Loucy (cell line): ENCODE measurements at regions not wholly inside any gene's neighbourhood (a gene's known extent, or its start where the extent isn't known, plus 50 kb on each side); places are given as distances from the start of the nearest gene placed in this dataset.

ENCODE experiments used
- H2AFZ ChIP-seq: fragments of 200-600 bp; sonication (generic); 2 replicates; pipeline ENCODE4 v1.6.0; 2016; ENCODE audit warnings: antibody characterized with exemption, mild to moderate bottlenecking, low read length, moderate library complexity
- H3F3A ChIP-seq: fragments of 200-600 bp; 2 replicates; pipeline ENCODE4 v1.6.0; 2016; ENCODE audit warnings: antibody characterized with exemption, low read depth, mild to moderate bottlenecking
- H3K27me3 ChIP-seq: fragments of 200-600 bp; sonication (generic); 2 replicates; pipeline ENCODE4 v1.6.1; 2014; ENCODE audit warnings: low read length, mild to moderate bottlenecking; ENCODE audit not compliant: insufficient read depth, poor library complexity, severe bottlenecking
- H3K36me3 ChIP-seq: fragments of 200-600 bp; sonication (generic); 2 replicates; pipeline ENCODE4 v1.6.1; 2016; ENCODE audit warnings: low read length; ENCODE audit not compliant: insufficient read depth
- H3K4me1 ChIP-seq: fragments of 200-600 bp; sonication (generic); 2 replicates; pipeline ENCODE4 v1.5.1; 2014; ENCODE audit warnings: low read length, mild to moderate bottlenecking; ENCODE audit not compliant: insufficient read depth, poor library complexity, severe bottlenecking
- H3K4me2 ChIP-seq: fragments of 200-600 bp; sonication (generic); 2 replicates; pipeline ENCODE4 v1.6.0; 2014; ENCODE audit warnings: antibody characterized with exemption, low read length, low read depth, mild to moderate bottlenecking; ENCODE audit not compliant: poor library complexity, severe bottlenecking
- H3K4me3 ChIP-seq: fragments of 200-600 bp; sonication (generic); 2 replicates; pipeline ENCODE4 v1.5.1; 2014; ENCODE audit warnings: low read length, mild to moderate bottlenecking, mixed read lengths; ENCODE audit not compliant: poor library complexity, severe bottlenecking
- H3K79me2 ChIP-seq: fragments of 200-600 bp; sonication (generic); 2 replicates; pipeline ENCODE4 v1.6.1; 2014; ENCODE audit warnings: low read length; ENCODE audit not compliant: insufficient read depth
- H3K9ac ChIP-seq: fragments of 200-600 bp; sonication (generic); 2 replicates; pipeline ENCODE4 v1.6.0; 2014; ENCODE audit warnings: mild to moderate bottlenecking, low read depth, low read length, moderate library complexity; ENCODE audit not compliant: poor library complexity, severe bottlenecking
- H3K9me2 ChIP-seq: fragments of 200-600 bp; sonication (generic); replicated peaks from 2 replicates; pipeline ENCODE4 v1.6.1; 2016; ENCODE audit warnings: low read depth, low read length, mixed read lengths
- H3K9me3 ChIP-seq: fragments of 200-600 bp; sonication (generic); 2 replicates; pipeline ENCODE4 v1.6.1; 2014; ENCODE audit warnings: mild to moderate bottlenecking, antibody characterized with exemption, low read length, low read depth; ENCODE audit not compliant: insufficient read depth
- H4K20me1 ChIP-seq: fragments of 200-600 bp; sonication (generic); 2 replicates; pipeline ENCODE4 v1.6.0; 2014; ENCODE audit warnings: antibody characterized with exemption, low read length, mild to moderate bottlenecking; ENCODE audit not compliant: insufficient read depth, poor library complexity, severe bottlenecking
- CTCF ChIP-seq: fragments of 200-600 bp; sonication (generic); conservative IDR thresholded peaks from 2 replicates; pipeline ENCODE4 v1.5.1; 2014; ENCODE audit warnings: mild to moderate bottlenecking, antibody characterized with exemption, low read length
- EZH2phosphoT487 ChIP-seq: fragments of 200-600 bp; IDR thresholded peaks from 2 replicates; pipeline ENCODE4 v1.6.1; 2018; ENCODE audit warnings: antibody characterized with exemption, mild to moderate bottlenecking, moderate library complexity, borderline replicate concordance

- H3K36me3 ChIP-seq, result no peaks in the 10 kb centered on the region
- H3K9me3 ChIP-seq, result no peaks in the 10 kb centered on the region
- H3K4me2 ChIP-seq, result no peak overlapping the region
- H3K79me2 ChIP-seq, result no peaks in the 10 kb centered on the region
- no peak overlapping the region for H3K9ac ChIP-seq
- H3K27me3 ChIP-seq, result no peaks in the 10 kb centered on the region
- H3K4me3 ChIP-seq, result no peak overlapping the region
- no peaks in the 10 kb centered on the region for H4K20me1 ChIP-seq
- H3K9me2 ChIP-seq, result no peaks in the 10 kb centered on the region
- H3F3A ChIP-seq, result no peaks in the 10 kb centered on the region
- H3K4me1 ChIP-seq, result no peaks in the 10 kb centered on the region
- TF ChIP-seq CTCF (no peak), EZH2phosphoT487 (no peak)
- peak overlapping the region; percentile 27 for H2AFZ ChIP-seq
Observed at GRCh38 chr13:80141123-80141849, 199.6 kb downstream of the SPRY2 start.

- no peak overlapping the region for H3K4me2 ChIP-seq
- no peaks in the 10 kb centered on the region for H3F3A ChIP-seq
- no peak overlapping the region for H3K9ac ChIP-seq
- no peak overlapping the region for H3K4me3 ChIP-seq
- H2AFZ ChIP-seq, result no peak overlapping the region
- no peaks in the 10 kb centered on the region for H3K36me3 ChIP-seq
- H3K79me2 ChIP-seq, result no peaks in the 10 kb centered on the region
- TF ChIP-seq CTCF (no peak), EZH2phosphoT487 (no peak)
- H4K20me1 ChIP-seq, result no peaks in the 10 kb centered on the region
- no peaks in the 10 kb centered on the region for H3K4me1 ChIP-seq
- H3K27me3 ChIP-seq, result no peaks in the 10 kb centered on the region
- no peaks in the 10 kb centered on the region for H3K9me2 ChIP-seq
- no peaks in the 10 kb centered on the region for H3K9me3 ChIP-seq
Observed at GRCh38 chr13:80140685-80141084, 200.2 kb downstream of the SPRY2 start.

DNA sequence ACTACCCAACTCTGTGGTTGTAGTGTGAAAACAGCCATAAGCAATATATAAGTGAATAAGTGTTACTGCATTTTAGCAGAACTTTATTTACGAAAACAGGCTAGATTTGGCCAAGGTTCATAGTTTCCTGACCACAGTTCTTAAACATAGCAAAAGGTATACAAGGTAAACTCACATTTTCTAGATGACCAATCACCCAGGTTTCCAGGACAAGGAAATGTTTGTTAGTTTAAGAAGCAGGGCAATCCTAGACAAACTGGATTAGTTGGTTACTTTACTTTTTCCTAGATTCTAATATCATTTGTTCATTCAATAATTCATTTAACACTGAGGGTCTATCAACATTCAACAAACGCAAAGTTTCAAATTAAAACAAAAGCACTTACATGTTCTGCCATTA, 201.7 kb downstream of the SPRY2 start:
- H2AFZ ChIP-seq, result no peak overlapping the region
- H4K20me1 ChIP-seq, result no peaks in the 10 kb centered on the region
- peaks cover 2% of the 10 kb centered on the region for H3K4me1 ChIP-seq
- no peaks in the 10 kb centered on the region for H3K9me2 ChIP-seq
- no peak for TF ChIP-seq EZH2phosphoT487
- TF ChIP-seq CTCF, result no peak
- H3K36me3 ChIP-seq, result no peaks in the 10 kb centered on the region
- no peak overlapping the region for H3K4me2 ChIP-seq
- no peak overlapping the region for H3K9ac ChIP-seq
- no peaks in the 10 kb centered on the region for H3K27me3 ChIP-seq
- no peak overlapping the region for H3K4me3 ChIP-seq
- no peaks in the 10 kb centered on the region for H3K9me3 ChIP-seq
- H3F3A ChIP-seq, result no peaks in the 10 kb centered on the region
- no peaks in the 10 kb centered on the region for H3K79me2 ChIP-seq
